ENCODE measurements at regions not wholly inside any gene's neighbourhood (a gene's known extent, or its start where the extent isn't known, plus 50 kb on each side); places are given as distances from the start of the nearest gene placed in this dataset.

DNA sequence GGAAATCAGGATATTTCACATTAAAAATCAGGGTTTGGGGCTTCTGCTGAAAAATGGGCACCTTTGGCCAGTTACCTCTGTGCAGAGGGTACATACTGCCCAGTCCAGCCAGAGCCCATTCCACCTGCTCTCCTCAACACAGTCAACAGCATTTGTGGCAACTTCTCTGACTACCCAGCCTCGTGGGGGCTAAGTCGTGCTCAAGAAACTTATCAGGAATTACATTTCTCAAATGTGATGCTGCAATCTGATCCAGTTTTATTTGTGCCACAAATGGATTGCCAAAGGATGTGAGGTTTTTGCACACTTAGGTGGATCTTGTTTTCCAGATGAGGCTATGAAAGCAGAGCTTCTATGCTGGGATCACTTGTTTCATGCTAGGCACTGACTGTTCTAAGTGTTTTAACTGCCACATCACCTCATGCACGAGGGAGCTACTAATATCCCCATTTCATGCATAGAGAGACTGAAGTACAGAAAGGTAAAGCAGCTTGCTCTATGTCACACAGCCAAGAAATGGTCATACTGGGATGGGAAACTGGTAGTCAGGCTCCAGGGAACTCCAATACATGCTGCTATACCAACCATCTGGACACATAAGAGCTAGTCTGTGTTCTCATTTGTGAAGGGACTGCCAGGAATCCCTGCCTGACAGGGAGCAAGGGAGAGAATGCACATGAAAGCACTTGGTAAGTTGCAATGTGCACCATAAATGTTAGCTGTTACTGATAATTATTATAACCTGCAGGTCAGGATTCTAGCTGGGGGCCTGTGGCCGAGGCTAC lies 89.0 kb upstream of the HK2 start:
- Mint-ChIP-seq H3K27me3 (ENCODE audit: unreplicated experiment) (no peaks in the 10 kb centered on the region), H3K4me1 (ENCODE audit: low read depth, unreplicated experiment) (peaks cover 29% of the 10 kb centered on the region), H3K36me3 (ENCODE audit: insufficient read depth, unreplicated experiment) (no peaks in the 10 kb centered on the region), H3K4me3 (ENCODE audit: low read depth, unreplicated experiment) (no peak overlapping the region), H3K27ac (ENCODE audit: unreplicated experiment) (no peak overlapping the region), H3K9me3 (ENCODE audit: low read depth, unreplicated experiment) (no peaks in the 10 kb centered on the region)
- DNase-seq = no peak
- BruUV-seq (replicated peaks) = no TSS peak
- TF ChIP-seq, protein P1, sequence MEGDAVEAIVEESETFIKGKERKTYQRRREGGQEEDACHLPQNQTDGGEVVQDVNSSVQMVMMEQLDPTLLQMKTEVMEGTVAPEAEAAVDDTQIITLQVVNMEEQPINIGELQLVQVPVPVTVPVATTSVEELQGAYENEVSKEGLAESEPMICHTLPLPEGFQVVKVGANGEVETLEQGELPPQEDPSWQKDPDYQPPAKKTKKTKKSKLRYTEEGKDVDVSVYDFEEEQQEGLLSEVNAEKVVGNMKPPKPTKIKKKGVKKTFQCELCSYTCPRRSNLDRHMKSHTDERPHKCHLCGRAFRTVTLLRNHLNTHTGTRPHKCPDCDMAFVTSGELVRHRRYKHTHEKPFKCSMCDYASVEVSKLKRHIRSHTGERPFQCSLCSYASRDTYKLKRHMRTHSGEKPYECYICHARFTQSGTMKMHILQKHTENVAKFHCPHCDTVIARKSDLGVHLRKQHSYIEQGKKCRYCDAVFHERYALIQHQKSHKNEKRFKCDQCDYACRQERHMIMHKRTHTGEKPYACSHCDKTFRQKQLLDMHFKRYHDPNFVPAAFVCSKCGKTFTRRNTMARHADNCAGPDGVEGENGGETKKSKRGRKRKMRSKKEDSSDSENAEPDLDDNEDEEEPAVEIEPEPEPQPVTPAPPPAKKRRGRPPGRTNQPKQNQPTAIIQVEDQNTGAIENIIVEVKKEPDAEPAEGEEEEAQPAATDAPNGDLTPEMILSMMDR (IDR thresholded peaks at IDR 0.05; ENCODE audit: unreplicated experiment) = no peak
- intact Hi-C loops (cut with micrococcal nuclease; ENCODE audit: unreplicated experiment) = no loop called here
- CTCF ChIA-PET = no interaction called here

DNA sequence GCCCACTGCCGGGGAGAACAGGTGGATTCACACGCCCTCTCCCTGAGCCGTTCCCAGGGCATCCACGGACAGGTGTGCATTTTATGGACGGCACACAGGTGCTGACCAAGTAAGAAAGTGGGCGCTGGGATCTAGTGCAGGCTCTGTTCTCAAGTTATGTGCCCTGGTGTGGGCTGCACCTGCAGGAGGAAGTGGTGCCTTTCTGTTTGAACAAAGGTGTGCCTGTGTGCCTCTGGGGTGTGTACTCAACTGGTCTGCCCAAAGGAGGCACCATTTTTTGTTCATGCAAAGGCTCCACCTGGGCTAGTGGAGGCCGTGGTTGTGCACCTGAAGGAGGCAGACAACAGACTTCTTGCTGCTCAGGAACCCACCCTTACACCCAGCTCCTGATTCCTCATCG lies 88.2 kb upstream of the HK2 start:
- intact Hi-C loops (cut with micrococcal nuclease; ENCODE audit: unreplicated experiment) = no loop called here
- no peaks in the 10 kb centered on the region for H3K27me3 Mint-ChIP-seq (ENCODE audit: unreplicated experiment)
- H3K27ac Mint-ChIP-seq (ENCODE audit: unreplicated experiment) = no peak overlapping the region
- CTCF ChIA-PET = no interaction called here
- TF ChIP-seq, protein P1 (IDR thresholded peaks at IDR 0.05; ENCODE audit: unreplicated experiment) = no peak
- H3K4me1 Mint-ChIP-seq (ENCODE audit: low read depth, unreplicated experiment) = peaks cover 23% of the 10 kb centered on the region
- H3K4me3 Mint-ChIP-seq (ENCODE audit: low read depth, unreplicated experiment) = no peak overlapping the region
- no peaks in the 10 kb centered on the region for H3K36me3 Mint-ChIP-seq (ENCODE audit: insufficient read depth, unreplicated experiment)
- BruUV-seq (replicated peaks) = no TSS peak
- no peak for DNase-seq
- no peaks in the 10 kb centered on the region for H3K9me3 Mint-ChIP-seq (ENCODE audit: low read depth, unreplicated experiment)

DNA sequence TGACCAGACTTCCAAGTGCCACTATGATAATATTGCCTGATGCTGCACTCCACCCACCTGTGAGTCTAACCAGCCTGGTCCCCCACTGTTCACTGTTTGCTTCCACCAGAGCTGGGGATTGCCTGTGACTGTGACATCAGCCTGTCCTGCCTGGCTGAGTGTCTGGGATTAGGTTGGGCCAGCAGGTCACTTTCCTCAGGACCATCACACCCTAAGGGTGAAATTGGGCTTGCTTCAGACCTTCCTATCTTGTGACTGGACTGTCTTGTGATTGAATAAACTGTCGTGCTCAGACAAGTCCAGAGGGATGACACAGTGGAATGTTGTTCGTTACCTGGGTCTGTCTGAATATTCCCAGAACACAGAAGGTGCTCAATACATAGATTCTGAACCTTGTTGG lies 87.4 kb upstream of the HK2 start:
- CTCF ChIA-PET = no interaction called here
- TF ChIP-seq, protein P1 (IDR thresholded peaks at IDR 0.05; ENCODE audit: unreplicated experiment) = no peak
- no peak overlapping the region for H3K27ac Mint-ChIP-seq (ENCODE audit: unreplicated experiment)
- H3K9me3 Mint-ChIP-seq (ENCODE audit: low read depth, unreplicated experiment) = no peaks in the 10 kb centered on the region
- no peaks in the 10 kb centered on the region for H3K27me3 Mint-ChIP-seq (ENCODE audit: unreplicated experiment)
- no peak overlapping the region for H3K4me3 Mint-ChIP-seq (ENCODE audit: low read depth, unreplicated experiment)
- H3K36me3 Mint-ChIP-seq (ENCODE audit: insufficient read depth, unreplicated experiment) = no peaks in the 10 kb centered on the region
- intact Hi-C loops (cut with micrococcal nuclease; ENCODE audit: unreplicated experiment) = no loop called here
- no peak for DNase-seq
- BruUV-seq (replicated peaks) = no TSS peak
- peaks cover 17% of the 10 kb centered on the region for H3K4me1 Mint-ChIP-seq (ENCODE audit: low read depth, unreplicated experiment)

DNA sequence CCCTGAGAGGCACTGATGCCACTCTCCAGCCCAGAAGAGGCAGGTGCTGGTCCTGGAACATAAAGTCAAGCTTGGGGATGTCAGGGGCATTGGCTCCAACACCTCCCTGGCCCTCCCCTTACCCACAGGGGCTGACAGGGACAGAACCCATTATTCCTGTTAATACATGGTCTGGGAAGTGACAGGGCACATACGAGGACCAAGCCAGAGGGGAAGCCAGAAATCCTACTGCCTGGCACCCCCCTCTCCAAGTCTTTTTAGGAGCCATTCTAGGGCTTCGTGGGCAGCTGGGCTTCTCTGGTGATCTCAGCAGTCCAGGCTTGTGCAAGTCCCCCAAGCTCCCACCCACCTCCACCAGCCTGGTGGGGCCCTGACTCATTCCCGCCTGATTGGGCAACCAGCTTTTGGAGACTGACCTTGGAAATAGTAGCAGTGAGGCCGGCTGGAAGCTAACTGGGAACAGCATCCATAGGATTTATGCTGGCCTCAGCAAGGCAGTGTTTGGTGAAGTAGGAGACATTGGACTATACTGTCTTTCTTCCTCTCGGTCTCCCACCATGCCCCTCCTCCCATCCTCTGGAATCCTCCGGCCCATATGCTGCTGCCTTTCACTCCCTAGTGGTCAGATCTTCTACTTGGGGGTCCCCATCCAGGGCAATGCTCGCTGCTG lies 86.4 kb upstream of the HK2 start:
- BruUV-seq (replicated peaks) = no TSS peak
- Mint-ChIP-seq H3K4me1 (ENCODE audit: low read depth, unreplicated experiment) (peaks cover 10% of the 10 kb centered on the region), H3K9me3 (ENCODE audit: low read depth, unreplicated experiment) (no peaks in the 10 kb centered on the region), H3K4me3 (ENCODE audit: low read depth, unreplicated experiment) (no peak overlapping the region), H3K27me3 (ENCODE audit: unreplicated experiment) (no peaks in the 10 kb centered on the region), H3K36me3 (ENCODE audit: insufficient read depth, unreplicated experiment) (no peaks in the 10 kb centered on the region), H3K27ac (ENCODE audit: unreplicated experiment) (no peak overlapping the region)
- intact Hi-C loops (cut with micrococcal nuclease; ENCODE audit: unreplicated experiment) = no loop called here
- CTCF ChIA-PET = interaction anchor here (0.6 kb wide), 1 partner anchor 75 kb away, joined by 3 read pairs; no protein-coding TSS in a partner anchor
- TF ChIP-seq, protein P1 (IDR thresholded peaks at IDR 0.05; ENCODE audit: unreplicated experiment) = no peak
- no peak for DNase-seq

Measured in Calu3 (cell line).